K562 (cell line): ENCODE measurements at regions not wholly inside any gene's neighbourhood (a gene's known extent, or its start where the extent isn't known, plus 50 kb on each side); places are given as distances from the start of the nearest gene placed in this dataset.

Experiments
- ATAC-seq: fragments of 200-7000 bp; cut with Tn5 transposase; 3 replicates; pipeline ENCODE4 v1.9.1; 2020; ENCODE audit warnings: moderate library complexity
- BruUV-seq: library from RNA; stranded (reverse); fragments of 400-500 nt; replicated peaks from 2 replicates; lab custom pipeline; 2021; lab: Mats Ljungman, UMichigan
- CTCF ChIA-PET: fragments of 300-600 bp; formaldehyde crosslinking; extraction: SDS; loops from one replicate; lab custom pipeline; 2021; ENCODE audit warnings: low intra/inter-chr PET ratio; lab: Yijun Ruan, JAX
- POLR2A ChIA-PET: fragments of 300-600, 350-650 bp; sonication (Branson Sonifier 250); formaldehyde crosslinking; extraction: SDS; loops from one replicate; lab custom pipeline; 2021; ENCODE audit warnings: antibody characterized with exemption, inconsistent platforms; lab: Yijun Ruan, JAX
- DNase-seq, 4 experiments: peaks; one replicate each; pipeline versions ENCODE4 v3.0.0 to v3.0.0-alpha.2; 2011 to 2018; ENCODE audit warnings: low spot score in 3 of 4, mixed read lengths in 3 of 4; ENCODE audit errors: extremely low read depth in 1 of 4
- FAIRE-seq: peaks from 2 replicates; lab custom pipeline; 2011; peaks lifted over from hg19 to GRCh38; lab: Jason Lieb, UNC
- H2AFZ ChIP-seq: 2 replicates; pipeline ENCODE4 v1.6.0; 2011; ENCODE audit warnings: low read depth, low read length, control low read depth, inconsistent platforms
- H3K27ac ChIP-seq: fragments of 200-600 bp; 3 replicates; pipeline ENCODE4 v1.8.0; 2011; ENCODE audit warnings: low read depth, mild to moderate bottlenecking, control low read depth, inconsistent platforms, low read length, moderate library complexity, mixed read lengths; ENCODE audit errors: extremely low read depth
- H3K27me3 ChIP-seq, 2 experiments: fragments of 300-600 bp in 1 of 2; 2 replicates in 1 of 2; 3 replicates in 1 of 2; pipeline versions ENCODE4 v1.6.0 to v1.8.0; 2011; ENCODE audit warnings: inconsistent platforms in 2 of 2, low read length in 2 of 2, mild to moderate bottlenecking in 1 of 2, mixed read lengths in 1 of 2, moderate library complexity in 1 of 2; ENCODE audit not compliant: control insufficient read depth in 2 of 2, insufficient read depth in 2 of 2
- H3K36me3 ChIP-seq: fragments of 300-600 bp; 3 replicates; pipeline ENCODE4 v1.8.0; 2011; ENCODE audit warnings: mild to moderate bottlenecking, low read length, inconsistent platforms; ENCODE audit not compliant: control insufficient read depth, insufficient read depth
- H3K4me1 ChIP-seq, 2 experiments: fragments of 200-600 bp in 1 of 2; replicated peaks in 1 of 2; 2 replicates in 1 of 2; 3 replicates in 1 of 2; pipeline versions ENCODE4 v1.5.1 to v1.8.0; 2011; ENCODE audit warnings: inconsistent platforms in 2 of 2, low read length in 2 of 2, mild to moderate bottlenecking in 1 of 2, mixed read lengths in 1 of 2, moderate library complexity in 1 of 2; ENCODE audit not compliant: control insufficient read depth in 2 of 2, insufficient read depth in 2 of 2
- H3K4me2 ChIP-seq: 2 replicates; pipeline ENCODE4 v1.6.1; 2011; ENCODE audit warnings: low read length, control low read depth, inconsistent platforms, mixed read lengths; ENCODE audit not compliant: insufficient read depth
- H3K4me3 ChIP-seq: fragments of 200-600 bp; sonication (generic), shearing (Covaris generic); 2 replicates; pipeline ENCODE4 v1.5.1; 2016; ENCODE audit warnings: control low read depth, inconsistent platforms
- H3K79me2 ChIP-seq: fragments of 200-600 bp; 3 replicates; pipeline ENCODE4 v1.8.0; 2011; ENCODE audit warnings: low read length, inconsistent platforms; ENCODE audit not compliant: control insufficient read depth, insufficient read depth
- H3K9ac ChIP-seq, 2 experiments: 2 replicates each; pipeline versions ENCODE4 v1.6.0 to v1.6.1; 2011; ENCODE audit warnings: low read depth in 2 of 2, low read length in 2 of 2, control low read depth in 1 of 2, inconsistent platforms in 1 of 2, mild to moderate bottlenecking in 1 of 2, mixed read lengths in 1 of 2; ENCODE audit not compliant: insufficient read depth in 1 of 2
- H3K9me1 ChIP-seq: one replicate; pipeline ENCODE4 v1.6.0; 2011; ENCODE audit warnings: inconsistent platforms, mild to moderate bottlenecking, low read length, moderate library complexity; ENCODE audit not compliant: control insufficient read depth, insufficient read depth
- H3K9me3 ChIP-seq: replicated peaks from 2 replicates; pipeline ENCODE4 v1.5.1; 2011; ENCODE audit warnings: low read depth, low read length, inconsistent platforms; ENCODE audit not compliant: control insufficient read depth, insufficient read depth
- H4K20me1 ChIP-seq: replicated peaks from 2 replicates; pipeline ENCODE4 v1.6.1; 2011; ENCODE audit warnings: low read length, inconsistent platforms, mixed read lengths; ENCODE audit not compliant: control insufficient read depth, insufficient read depth
- BRD4 ChIP-seq: fragments of 200-600 bp; sonication (generic); IDR thresholded peaks from 2 replicates; pipeline ENCODE4 v1.6.1; 2017; ENCODE audit warnings: inconsistent platforms
- CLOCK ChIP-seq: fragments of 250-450 bp; sonication (Bioruptor Pico); IDR thresholded peaks from 2 replicates; pipeline ENCODE4 v1.4.0; 2020; ENCODE audit warnings: mild to moderate bottlenecking, moderate library complexity, borderline replicate concordance
- DMBX1 ChIP-seq: fragments of 250-450 bp; sonication (Bioruptor Pico); IDR thresholded peaks from 2 replicates; pipeline ENCODE4 v1.8.0; 2022; ENCODE audit warnings: inconsistent platforms, mild to moderate bottlenecking, moderate library complexity, borderline replicate concordance
- E2F1 ChIP-seq: sonication (generic); formaldehyde crosslinking; IDR thresholded peaks from 2 replicates; pipeline ENCODE4 v1.8.1; 2023; ENCODE audit warnings: mild to moderate bottlenecking, missing genetic modification reagents, moderate library complexity
- NEUROD1 ChIP-seq: fragments of 150-350 bp; IDR thresholded peaks from 2 replicates; pipeline ENCODE4 v1.6.1; 2014; ENCODE audit warnings: borderline replicate concordance, low read length, low read depth; ENCODE audit not compliant: partially characterized antibody
- NFRKB ChIP-seq: fragments of 450-650 bp; IDR thresholded peaks from 2 replicates; pipeline ENCODE4 v1.6.1; 2016; ENCODE audit warnings: low read depth
- NUFIP1 ChIP-seq: fragments of 450-650 bp; IDR thresholded peaks from 2 replicates; pipeline ENCODE4 v1.6.1; 2018; ENCODE audit not compliant: partially characterized antibody
- RBFOX2 ChIP-seq: fragments of 200-400 bp; formaldehyde crosslinking; IDR thresholded peaks from 2 replicates; pipeline ENCODE4 v1.6.1; 2017; ENCODE audit warnings: low read depth, mild to moderate bottlenecking, low read length, moderate library complexity
- SP1 ChIP-seq: sonication (generic); formaldehyde crosslinking; IDR thresholded peaks from 2 replicates; pipeline ENCODE4 v1.8.1; 2022; ENCODE audit warnings: mild to moderate bottlenecking, missing genetic modification reagents
- SRSF7 ChIP-seq: fragments of 200-400 bp; formaldehyde crosslinking; optimal IDR thresholded peaks from 2 replicates; pipeline ENCODE3; 2017; ENCODE audit warnings: mild to moderate bottlenecking, low read depth, low read length
- TAF15 ChIP-seq: fragments of 200-400 bp; formaldehyde crosslinking; IDR thresholded peaks from 2 replicates; pipeline ENCODE4 v1.6.1; 2017; ENCODE audit warnings: mild to moderate bottlenecking, low read depth, low read length, moderate library complexity
- ZNF232 ChIP-seq: sonication (generic); formaldehyde crosslinking; IDR thresholded peaks from 2 replicates; pipeline ENCODE4 v1.8.0; 2022; ENCODE audit warnings: mild to moderate bottlenecking, missing genetic modification reagents
- WGBS: fragments of 100-300 bp; shearing (Covaris generic); methylation state at CpG from one replicate; pipeline ENCODE4 v1.1.6; 2016; ENCODE audit warnings: low coverage, mixed read lengths; ENCODE audit not compliant: insufficient coverage; ENCODE audit errors: missing lambda C conversion rate; 5-methylcytosine and 5-hydroxymethylcytosine counted together
- in situ Hi-C: fragments of 300-500 bp; cut with MboI; formaldehyde crosslinking; loops from 4 replicates; pipeline ENCODE4 v1.15.0; 2018; ENCODE audit warnings: inconsistent platforms, mixed read lengths
- intact Hi-C: fragments of 100-400 bp; cut with micrococcal nuclease; formaldehyde crosslinking; loops from 2 replicates; pipeline ENCODE4 v1.14.2; 2022

- Histone ChIP-seq H3K9me3 (0 out of 2 replicates have a peak, but pooled peaks cover 2% of the 10 kb centered on the region), H3K36me3 (no peaks in the 10 kb centered on the region), H3K4me3 (no peak overlapping the region), H3K9me1 (no peaks in the 10 kb centered on the region), H3K4me2 (no peak overlapping the region), H4K20me1 (no peaks in the 10 kb centered on the region), H3K27ac (no peak overlapping the region), H3K4me1 (no peaks in the 10 kb centered on the region), H3K9ac (no peak overlapping the region), H2AFZ (no peak overlapping the region), H3K79me2 (no peaks in the 10 kb centered on the region), H3K27me3 (peaks cover 0 to 17% of the 10 kb centered on the region in 2 experiments; a peak in 2 of 5 replicates)
- TF ChIP-seq E2F1 (CRISPR knock-in tag) (no peak), ZNF232 (CRISPR knock-in tag) (no peak), NFRKB (no peak), SP1 (no peak), SRSF7 (no peak), TAF15 (no peak), CLOCK (no peak), RBFOX2 (no peak), BRD4 (no peak), NEUROD1 (no peak), DMBX1 (CRISPR knock-in tag) (no peak), NUFIP1 (no peak)
- DNase-seq (no peak), FAIRE-seq (no peak), ATAC-seq (no peak)
- in situ Hi-C loops (no loop called here), intact Hi-C loops (no loop called here)
- no TSS peak for BruUV-seq
- ChIA-PET POLR2A (no interaction called here), CTCF (no interaction called here)
- WGBS = 2% methylated on average over 5 of the region's 5 CpGs
These were observed 351.1 kb downstream of the ACTR3B start for GRCh38 chr7:153110606-153111005.
